HG03521 (cell line): ENCODE measurements at regions not wholly inside any gene's neighbourhood (a gene's known extent, or its start where the extent isn't known, plus 50 kb on each side); places are given as distances from the start of the nearest gene placed in this dataset.

Source experiments
- ATAC-seq: cut with Tn5 transposase; IDR thresholded peaks from one replicate; pipeline ENCODE4 v1.9.1; 2021; ENCODE audit warnings: mild to moderate bottlenecking, moderate library complexity; ENCODE audit not compliant: unreplicated experiment

- no peak for ATAC-seq
Measured at GRCh38 chr5:60206234-60206633, 312.7 kb upstream of the PDE4D start.

- ATAC-seq = no peak
Measured at GRCh38 chr5:60205071-60205470, 311.5 kb upstream of the PDE4D start.

- ATAC-seq = no peak
Measured at GRCh38 chr5:60196385-60197113, 303.0 kb upstream of the PDE4D start.

GRCh38 chr5:60195551-60195950 is 302.0 kb upstream of the PDE4D start:
- no peak for ATAC-seq

- no peak for ATAC-seq
Measured at GRCh38 chr5:60195083-60195482, 301.6 kb upstream of the PDE4D start.

- peak; percentile 67 for ATAC-seq
Measured at GRCh38 chr5:60185231-60186099, 291.9 kb upstream of the PDE4D start.

GRCh38 chr5:60184606-60185005 is 291.1 kb upstream of the PDE4D start:
- ATAC-seq = no peak

- ATAC-seq = no peak
Measured at GRCh38 chr5:60183881-60184280, 290.4 kb upstream of the PDE4D start.

- no peak for ATAC-seq
Measured at GRCh38 chr5:60178101-60178500, 284.6 kb upstream of the PDE4D start.

GRCh38 chr5:60177596-60177995 is 284.1 kb upstream of the PDE4D start:
- no peak for ATAC-seq

- ATAC-seq = no peak
Measured at GRCh38 chr5:60173667-60174066, 280.1 kb upstream of the PDE4D start.

GRCh38 chr5:60163762-60164161 is 270.2 kb upstream of the PDE4D start:
- ATAC-seq = no peak

GRCh38 chr5:60162441-60162840 is 268.9 kb upstream of the PDE4D start:
- no peak for ATAC-seq

- ATAC-seq = peak; percentile 64
Measured at GRCh38 chr5:60161340-60161934, 267.9 kb upstream of the PDE4D start.

GRCh38 chr5:60149081-60149480 is 255.6 kb upstream of the PDE4D start:
- ATAC-seq = no peak

- no peak for ATAC-seq
Measured at GRCh38 chr5:60148366-60148765, 254.8 kb upstream of the PDE4D start.

GRCh38 chr5:60147791-60148190 is 254.3 kb upstream of the PDE4D start:
- ATAC-seq = no peak

GRCh38 chr5:60143942-60144549 is 250.5 kb upstream of the PDE4D start:
- no peak for ATAC-seq

GRCh38 chr5:60141119-60141518 is 247.6 kb upstream of the PDE4D start:
- ATAC-seq = no peak

- ATAC-seq = no peak
Measured at GRCh38 chr5:60136841-60137240, 243.3 kb upstream of the PDE4D start.

- ATAC-seq = no peak
Measured at GRCh38 chr5:60131504-60131903, 238.0 kb upstream of the PDE4D start.
